ENCODE measurements at regions not wholly inside any gene's neighbourhood (a gene's known extent, or its start where the extent isn't known, plus 50 kb on each side); places are given as distances from the start of the nearest gene placed in this dataset.

- DNase-seq: no peak
Measured at GRCh38 chr9:23326597-23326996, 499.4 kb downstream of the ELAVL2 start.

- no peak for DNase-seq
Measured at GRCh38 chr9:23341346-23341745, 484.7 kb downstream of the ELAVL2 start.

DNA sequence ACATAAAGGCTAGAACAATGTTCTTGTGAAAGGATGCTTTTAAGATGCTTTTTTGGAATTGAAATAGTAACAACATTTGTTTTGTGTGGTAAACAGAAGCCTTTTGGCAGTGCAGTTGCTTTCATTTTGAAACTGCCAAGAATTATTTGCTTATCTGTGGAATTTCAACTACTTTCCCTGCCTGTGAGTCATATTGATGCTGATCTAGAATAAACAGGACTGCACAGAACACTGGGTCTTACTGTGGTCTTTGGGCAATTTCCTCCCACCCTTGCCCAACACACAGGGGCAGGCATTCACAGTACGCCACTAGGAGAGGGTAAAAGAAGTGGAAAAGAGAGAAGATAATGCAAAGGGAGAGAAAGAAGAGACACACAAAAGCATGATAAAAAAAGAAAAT is 483.7 kb downstream of the ELAVL2 start:
- no peak for DNase-seq

DNA sequence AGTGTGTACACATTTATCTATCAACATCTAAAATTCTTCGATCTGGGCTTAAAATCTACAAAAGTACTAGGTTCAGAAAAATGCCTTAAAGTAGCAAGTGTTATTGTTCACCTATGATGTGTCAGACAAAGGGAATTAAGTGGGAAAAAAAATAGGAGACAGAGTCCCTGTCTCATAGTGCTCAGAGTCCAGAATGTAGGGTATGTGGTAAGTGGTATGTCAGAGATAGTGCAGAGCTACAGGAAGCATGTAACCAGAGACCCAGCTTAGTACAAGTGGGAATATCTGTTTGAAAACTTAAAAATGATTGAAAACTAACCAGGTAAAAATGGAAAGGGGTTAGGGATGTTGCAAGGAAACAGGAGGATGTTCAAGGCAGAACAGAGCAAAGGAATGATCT is 482.8 kb downstream of the ELAVL2 start:
- no peak for DNase-seq

- DNase-seq: no peak
Measured at GRCh38 chr9:23361096-23361495, 464.9 kb downstream of the ELAVL2 start.

DNA sequence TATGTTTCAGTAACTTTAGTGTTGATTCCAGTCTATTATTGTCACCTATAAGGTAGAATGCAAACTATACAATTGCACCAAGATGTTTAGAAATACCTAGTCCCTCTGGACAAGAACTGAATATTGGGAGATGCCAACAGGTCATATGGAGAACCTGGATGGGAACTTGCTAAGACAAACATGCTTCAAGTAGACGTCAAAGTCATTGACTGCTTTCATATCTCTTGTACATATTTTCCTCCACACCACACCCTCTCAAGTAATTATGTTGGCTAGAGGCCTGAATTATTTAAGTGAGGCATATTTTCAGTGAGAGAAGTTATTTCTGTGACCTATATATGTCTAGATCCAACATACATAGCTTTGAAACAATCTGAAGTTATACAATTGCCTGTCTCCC is 453.3 kb downstream of the ELAVL2 start:
- no peak for DNase-seq

- DNase-seq: no peak
Measured at GRCh38 chr9:23375511-23375910, 450.5 kb downstream of the ELAVL2 start.

DNA sequence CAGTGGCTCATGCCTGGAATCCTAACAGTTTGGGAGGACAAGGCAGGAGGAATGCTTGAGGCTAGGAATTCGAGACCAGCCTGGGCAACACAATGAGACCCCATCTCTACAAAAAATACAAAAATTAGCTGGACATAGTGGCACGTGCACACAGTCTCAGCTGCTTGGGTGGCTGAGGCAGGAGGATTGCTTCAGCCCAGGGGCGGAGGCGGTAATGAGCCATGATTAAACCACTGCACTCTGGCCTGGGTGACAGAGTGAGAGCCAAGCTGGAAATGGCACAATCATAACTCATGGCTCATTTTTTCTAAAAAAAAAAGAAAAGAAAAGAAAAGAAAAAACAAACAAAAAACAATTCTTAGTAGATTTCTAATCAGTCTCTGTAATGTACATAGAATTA is 446.2 kb downstream of the ELAVL2 start:
- DNase-seq: no peak

- no peak for DNase-seq
Measured at GRCh38 chr9:23380821-23381220, 445.2 kb downstream of the ELAVL2 start.

DNA sequence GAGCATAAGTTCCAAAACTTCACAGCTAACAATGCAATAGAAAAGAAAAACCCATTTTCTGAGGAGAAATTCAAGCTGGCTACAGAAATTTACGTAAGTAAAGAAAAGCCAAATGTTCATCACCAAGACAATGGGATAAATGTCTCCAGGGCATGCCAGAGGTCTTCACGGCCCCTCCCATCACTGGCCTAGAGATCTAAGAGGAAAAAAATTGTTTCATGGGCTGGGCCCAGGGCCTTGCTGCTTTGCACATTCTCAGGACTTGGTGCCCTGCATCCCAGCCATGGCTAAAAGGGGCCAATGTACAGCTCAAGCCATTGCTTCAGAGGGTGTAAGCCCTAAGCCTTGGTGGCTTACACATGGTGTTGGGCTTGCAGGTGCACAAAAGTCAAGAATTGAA is 443.6 kb downstream of the ELAVL2 start:
- no peak for DNase-seq

DNA sequence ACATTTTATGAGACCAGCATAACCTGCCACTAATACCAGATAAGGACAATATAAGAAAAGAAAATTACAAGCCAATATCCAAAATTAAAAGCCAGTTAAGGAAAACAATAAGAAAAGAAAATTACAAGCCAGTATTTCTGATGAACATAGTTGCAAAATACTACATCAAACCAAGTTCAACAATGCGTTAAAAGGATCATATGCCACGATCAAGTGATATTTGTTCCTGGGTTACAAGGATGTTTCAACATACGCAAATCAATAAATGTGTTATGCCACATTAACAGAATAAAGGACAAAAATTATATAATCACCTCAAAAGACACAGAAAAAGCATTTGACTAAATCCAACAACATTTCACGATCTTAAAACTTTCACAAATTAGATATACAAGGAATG is 431.9 kb downstream of the ELAVL2 start:
- no peak for DNase-seq

- DNase-seq: no peak
Measured at GRCh38 chr9:23408874-23409273, 417.2 kb downstream of the ELAVL2 start.

DNA sequence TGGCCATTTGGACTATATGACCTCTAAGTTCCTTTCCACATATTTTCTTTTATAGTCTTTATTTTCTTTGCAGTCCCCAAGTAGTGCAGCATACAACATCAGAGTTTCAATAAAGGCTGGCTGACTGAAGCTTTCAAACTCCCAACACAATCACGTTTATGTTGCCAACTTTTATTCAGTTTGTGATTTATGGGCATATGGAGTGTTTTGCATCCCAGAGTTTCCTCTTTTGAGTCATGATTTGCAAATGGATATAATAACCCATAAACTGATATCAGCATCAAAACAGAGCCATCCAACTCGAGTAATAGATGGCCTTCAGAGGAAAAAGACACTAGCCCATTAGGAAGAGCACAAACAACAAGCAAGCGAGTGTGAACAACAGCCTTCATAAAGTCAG is 414.0 kb downstream of the ELAVL2 start:
- DNase-seq: no peak

- no peak for DNase-seq
Measured at GRCh38 chr9:23412458-23412857, 413.6 kb downstream of the ELAVL2 start.

DNA sequence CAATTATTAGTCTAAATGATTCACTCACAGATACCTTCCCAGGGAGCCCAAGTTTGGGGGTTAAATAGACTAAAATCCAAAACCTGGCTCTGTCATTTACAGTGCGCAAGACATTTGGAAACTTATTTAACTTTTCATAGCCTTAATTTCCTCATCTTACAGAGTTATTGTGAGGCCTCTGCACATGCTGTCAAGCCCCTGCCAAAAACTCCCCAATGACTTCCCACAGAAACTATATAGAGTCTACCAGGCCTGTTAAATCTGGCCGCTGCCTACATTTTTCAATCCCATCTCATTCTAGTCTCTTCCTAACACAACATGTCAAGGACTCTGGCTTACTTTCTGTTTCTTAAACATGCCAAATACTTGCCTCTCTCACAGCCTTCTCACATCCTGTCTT is 412.5 kb downstream of the ELAVL2 start:
- DNase-seq: no peak

DNA sequence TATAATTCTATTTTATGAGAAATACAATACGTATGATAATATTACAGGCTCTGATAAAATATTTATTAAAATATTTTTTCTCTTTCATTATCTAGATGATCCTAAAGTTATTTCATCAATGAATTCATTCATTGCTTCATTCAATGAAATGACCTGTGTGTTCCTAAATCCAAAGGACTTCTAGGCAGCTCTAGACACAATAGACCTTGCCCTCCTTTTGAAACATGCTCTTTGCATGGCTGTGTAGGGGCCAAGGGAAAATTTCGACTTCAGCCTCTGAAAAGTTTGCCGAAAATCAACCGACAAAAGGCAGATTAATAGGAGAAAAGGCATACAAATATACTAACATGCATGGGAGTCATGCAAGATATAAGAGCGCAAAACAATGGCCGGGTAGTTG is 402.0 kb downstream of the ELAVL2 start:
- no peak for DNase-seq

DNA sequence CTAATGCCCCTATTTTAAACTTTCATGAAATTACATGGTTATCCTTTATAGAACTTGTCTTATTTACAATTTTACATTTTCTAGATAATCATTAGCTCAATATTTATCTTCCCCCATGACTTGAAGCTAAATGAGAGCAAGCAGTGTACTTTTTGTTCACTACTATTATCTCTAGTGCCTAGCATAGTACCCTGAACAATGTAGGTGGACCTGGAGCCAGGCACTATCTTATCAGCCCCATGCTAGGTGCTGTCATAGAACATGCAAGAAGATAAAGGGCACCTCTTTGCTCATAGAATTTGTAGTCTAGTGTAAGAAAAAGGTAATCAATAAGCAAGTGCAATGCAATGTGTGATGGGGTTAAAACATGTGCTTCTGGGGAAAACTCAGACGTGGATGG is 399.9 kb downstream of the ELAVL2 start:
- no peak for DNase-seq

- DNase-seq: peak in 1 of 3 experiments; percentile 5
Measured at GRCh38 chr9:23431459-23431858, 394.6 kb downstream of the ELAVL2 start.

GRCh38 chr9:23434654-23435053 is 391.4 kb downstream of the ELAVL2 start:
- DNase-seq: no peak

GRCh38 chr9:23438299-23438907 is 387.6 kb downstream of the ELAVL2 start:
- DNase-seq: no peak

GRCh38 chr9:23441275-23441674 is 384.8 kb downstream of the ELAVL2 start:
- no peak for DNase-seq

- no peak for DNase-seq
Measured at GRCh38 chr9:23444658-23445057, 381.4 kb downstream of the ELAVL2 start.

DNA sequence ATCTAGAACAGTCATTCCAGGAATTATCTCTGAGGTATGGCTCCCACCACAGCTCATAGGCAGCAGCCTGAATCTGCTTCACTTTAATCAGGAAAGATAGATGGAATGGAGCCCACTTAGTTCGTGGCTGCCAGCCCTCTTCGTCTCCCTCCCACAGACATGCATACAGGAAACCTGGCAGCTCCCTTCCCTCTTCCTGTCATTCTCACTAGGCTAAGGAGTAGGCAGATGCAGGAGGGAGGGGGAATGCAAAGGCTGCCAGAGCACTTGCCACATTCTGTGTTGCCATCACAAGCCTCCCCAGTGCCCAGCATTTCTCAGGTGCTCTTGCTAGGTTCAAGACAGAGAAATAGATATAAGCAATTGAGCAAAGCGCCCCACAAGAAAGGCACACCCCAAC is 378.9 kb downstream of the ELAVL2 start:
- no peak for DNase-seq

- DNase-seq: no peak
Measured at GRCh38 chr9:23447944-23448343, 378.1 kb downstream of the ELAVL2 start.

- DNase-seq: no peak
Measured at GRCh38 chr9:23451802-23452418, 374.1 kb downstream of the ELAVL2 start.
